CD14-positive monocyte (primary cell): ENCODE measurements at regions not wholly inside any gene's neighbourhood (a gene's known extent, or its start where the extent isn't known, plus 50 kb on each side); places are given as distances from the start of the nearest gene placed in this dataset.

Experiments used
- DNase-seq, 3 donors: peaks; one replicate each; pipeline ENCODE4 v3.0.0-alpha.2; 2011 to 2022
- H2AFZ ChIP-seq: 2 replicates; pipeline ENCODE4 v1.6.0; 2012; ENCODE audit warnings: mild to moderate bottlenecking, low read depth, low read length, inconsistent platforms; ENCODE audit not compliant: insufficient read depth, poor library complexity, severe bottlenecking
- H3K27ac ChIP-seq, 2 donors: 1 replicate in 1 of 2; 2 replicates in 1 of 2; pipeline ENCODE4 v1.5.1; 2012 to 2013; ENCODE audit warnings: low read length in 2 of 2, control low read depth in 1 of 2, inconsistent platforms in 1 of 2, low read depth in 1 of 2, mild to moderate bottlenecking in 1 of 2
- H3K27me3 ChIP-seq, 2 donors: one replicate each; pipeline versions ENCODE4 v1.6.0 to v1.6.1; 2011 to 2013; ENCODE audit warnings: low read length in 2 of 2; ENCODE audit not compliant: control insufficient read depth in 2 of 2, insufficient read depth in 2 of 2
- H3K36me3 ChIP-seq, 2 donors: replicated peaks in 1 of 2; 1 replicate in 1 of 2; 2 replicates in 1 of 2; pipeline versions ENCODE4 v1.5.1 to v1.6.1; 2012 to 2013; ENCODE audit warnings: low read length in 2 of 2, control low read depth in 1 of 2, inconsistent platforms in 1 of 2, mild to moderate bottlenecking in 1 of 2; ENCODE audit not compliant: insufficient read depth in 2 of 2, control insufficient read depth in 1 of 2
- H3K4me1 ChIP-seq, 2 donors: 1 replicate in 1 of 2; 2 replicates in 1 of 2; pipeline versions ENCODE4 v1.5.1 to v1.6.1; 2012 to 2013; ENCODE audit warnings: low read length in 2 of 2, control low read depth in 1 of 2, inconsistent platforms in 1 of 2, mild to moderate bottlenecking in 1 of 2, moderate library complexity in 1 of 2; ENCODE audit not compliant: insufficient read depth in 2 of 2, control insufficient read depth in 1 of 2
- H3K4me2 ChIP-seq: replicated peaks from 2 replicates; pipeline ENCODE3; 2012; ENCODE audit warnings: low read length, moderate library complexity, mild to moderate bottlenecking; ENCODE audit not compliant: poor library complexity, severe bottlenecking; ENCODE audit errors: extremely low read depth
- H3K4me3 ChIP-seq, 3 experiments: fragments of 200-600 bp in 1 of 3; sonication (generic) in 1 of 3; replicated peaks in 1 of 3; 1 replicate in 2 of 3; 2 replicates in 1 of 3; pipeline ENCODE4 v1.5.1; 2011 to 2013; ENCODE audit warnings: low read length in 3 of 3, mild to moderate bottlenecking in 3 of 3, control low read depth in 2 of 3, low read depth in 2 of 3, inconsistent platforms in 1 of 3, moderate library complexity in 1 of 3
- H3K79me2 ChIP-seq: 2 replicates; pipeline ENCODE4 v1.6.0; 2012; ENCODE audit warnings: mild to moderate bottlenecking, control low read depth, inconsistent platforms, low read length, moderate library complexity; ENCODE audit not compliant: insufficient read depth
- H3K9ac ChIP-seq: 2 replicates; pipeline ENCODE4 v1.6.0; 2017; ENCODE audit warnings: low read length, mild to moderate bottlenecking; ENCODE audit not compliant: insufficient read depth, poor library complexity, severe bottlenecking
- H3K9me3 ChIP-seq, 2 donors: replicated peaks in 1 of 2; 1 replicate in 1 of 2; 2 replicates in 1 of 2; pipeline versions ENCODE4 v1.5.1 to v1.6.1; 2012 to 2013; ENCODE audit warnings: low read length in 2 of 2, control low read depth in 1 of 2; ENCODE audit not compliant: control insufficient read depth in 1 of 2, insufficient read depth in 1 of 2
- H4K20me1 ChIP-seq: 2 replicates; pipeline ENCODE4 v1.6.0; 2012; ENCODE audit warnings: mild to moderate bottlenecking, low read length, control low read depth, moderate library complexity; ENCODE audit not compliant: insufficient read depth
- H3K27ac Mint-ChIP-seq, 7 donors: one replicate each; pipeline ENCODE4 v1.8.0; 2020; ENCODE audit warnings: mild to moderate bottlenecking in 7 of 7, mixed read lengths in 7 of 7, moderate library complexity in 6 of 7, inconsistent platforms in 2 of 7
- H3K27me3 Mint-ChIP-seq, 3 donors: one replicate each; pipeline ENCODE4 v1.8.0; 2021 to 2022; ENCODE audit warnings: low read depth in 3 of 3, mild to moderate bottlenecking in 3 of 3, mixed read lengths in 3 of 3, moderate library complexity in 3 of 3, inconsistent platforms in 1 of 3
- H3K36me3 Mint-ChIP-seq, 2 donors: one replicate each; pipeline ENCODE4 v1.8.0; 2020; ENCODE audit warnings: mixed read lengths in 2 of 2, inconsistent platforms in 1 of 2, mild to moderate bottlenecking in 1 of 2
- H3K4me1 Mint-ChIP-seq: one replicate; pipeline ENCODE4 v1.8.0; 2020; ENCODE audit warnings: mild to moderate bottlenecking, mixed read lengths
- H3K4me3 Mint-ChIP-seq, 2 donors: one replicate each; pipeline ENCODE4 v1.8.0; 2020; ENCODE audit warnings: mild to moderate bottlenecking in 2 of 2, mixed read lengths in 2 of 2, moderate library complexity in 1 of 2
- H3K9me3 Mint-ChIP-seq, 7 donors: one replicate each; pipeline ENCODE4 v1.8.0; 2020 to 2022; ENCODE audit warnings: mixed read lengths in 7 of 7, mild to moderate bottlenecking in 6 of 7, moderate library complexity in 6 of 7, inconsistent platforms in 2 of 7
- WGBS: methylation state at CpG from one replicate; pipeline ENCODE4 v1.1.5; 2013; ENCODE audit warnings: missing lambda C conversion rate; ENCODE audit not compliant: insufficient coverage; 5-methylcytosine and 5-hydroxymethylcytosine counted together
- intact Hi-C, 2 donors: fragments of 100-400 bp; cut with micrococcal nuclease; formaldehyde crosslinking; loops; one replicate each; pipeline versions ENCODE4 v1.15.0 to v1.15.1; 2023
- TF ChIP-seq, protein P1 (sequence below): fragments of 200-600 bp; IDR thresholded peaks from one replicate; pipeline ENCODE4 v1.8.0; 2022; ENCODE audit warnings: antibody characterized with exemption, mild to moderate bottlenecking

GRCh38 chr4:60724623-60725022, 475.5 kb upstream of the ADGRL3 start:
- intact Hi-C loops: no loop called here
- Histone ChIP-seq H3K27me3 (no peaks in the 10 kb centered on the region), H3K4me2 (no peak overlapping the region), H3K9me3 (no peaks in the 10 kb centered on the region), H2AFZ (no peak overlapping the region), H3K36me3 (no peaks in the 10 kb centered on the region), H3K79me2 (no peaks in the 10 kb centered on the region), H3K4me3 (no peak overlapping the region), H3K9ac (no peak overlapping the region), H4K20me1 (no peaks in the 10 kb centered on the region), H3K27ac (no peak overlapping the region), H3K4me1 (no peaks in the 10 kb centered on the region)
- TF ChIP-seq, protein P1, sequence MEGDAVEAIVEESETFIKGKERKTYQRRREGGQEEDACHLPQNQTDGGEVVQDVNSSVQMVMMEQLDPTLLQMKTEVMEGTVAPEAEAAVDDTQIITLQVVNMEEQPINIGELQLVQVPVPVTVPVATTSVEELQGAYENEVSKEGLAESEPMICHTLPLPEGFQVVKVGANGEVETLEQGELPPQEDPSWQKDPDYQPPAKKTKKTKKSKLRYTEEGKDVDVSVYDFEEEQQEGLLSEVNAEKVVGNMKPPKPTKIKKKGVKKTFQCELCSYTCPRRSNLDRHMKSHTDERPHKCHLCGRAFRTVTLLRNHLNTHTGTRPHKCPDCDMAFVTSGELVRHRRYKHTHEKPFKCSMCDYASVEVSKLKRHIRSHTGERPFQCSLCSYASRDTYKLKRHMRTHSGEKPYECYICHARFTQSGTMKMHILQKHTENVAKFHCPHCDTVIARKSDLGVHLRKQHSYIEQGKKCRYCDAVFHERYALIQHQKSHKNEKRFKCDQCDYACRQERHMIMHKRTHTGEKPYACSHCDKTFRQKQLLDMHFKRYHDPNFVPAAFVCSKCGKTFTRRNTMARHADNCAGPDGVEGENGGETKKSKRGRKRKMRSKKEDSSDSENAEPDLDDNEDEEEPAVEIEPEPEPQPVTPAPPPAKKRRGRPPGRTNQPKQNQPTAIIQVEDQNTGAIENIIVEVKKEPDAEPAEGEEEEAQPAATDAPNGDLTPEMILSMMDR: no peak
- no CpG with 5 or more reads among the region's 3 CpGs for WGBS
- H3K4me3 Mint-ChIP-seq: no peak overlapping the region
- H3K4me1 Mint-ChIP-seq: no peaks in the 10 kb centered on the region
- H3K27ac Mint-ChIP-seq: no peak overlapping the region
- peaks cover 0 to 5% (median 0%) of the 10 kb centered on the region in 7 donors for H3K9me3 Mint-ChIP-seq
- no peaks in the 10 kb centered on the region for H3K27me3 Mint-ChIP-seq
- no peak for DNase-seq
- H3K36me3 Mint-ChIP-seq: no peaks in the 10 kb centered on the region

DNA sequence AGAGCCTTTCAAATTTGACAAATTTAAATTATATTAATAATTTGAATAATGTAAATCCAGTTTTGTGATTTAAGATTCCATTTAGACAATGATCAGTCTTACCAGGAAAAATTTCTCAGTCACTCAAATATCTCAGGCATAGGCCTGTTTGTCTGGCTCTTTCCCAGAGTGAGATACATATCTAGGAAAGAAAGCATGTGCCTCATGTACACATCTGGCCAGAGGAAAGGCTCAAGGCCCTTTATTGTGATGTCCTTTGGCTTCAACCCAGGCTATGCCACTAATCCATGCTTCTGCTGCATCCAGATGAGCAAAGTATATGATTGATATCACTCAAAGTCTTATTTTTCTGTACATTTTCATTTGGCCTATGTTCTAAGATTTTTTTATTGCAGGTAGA, 473.3 kb upstream of the ADGRL3 start:
- no peak for DNase-seq
- H3K4me1 ChIP-seq: no peaks in the 10 kb centered on the region
- H3K27me3 ChIP-seq: no peaks in the 10 kb centered on the region

More for the DNA sequence above, 473.3 kb upstream of the ADGRL3 start:
- Histone ChIP-seq H3K36me3 (no peaks in the 10 kb centered on the region), H3K4me2 (no peak overlapping the region), H3K9ac (no peak overlapping the region), H3K4me3 (no peak overlapping the region), H3K9me3 (no peaks in the 10 kb centered on the region), H3K79me2 (no peaks in the 10 kb centered on the region), H2AFZ (no peak overlapping the region), H4K20me1 (no peaks in the 10 kb centered on the region), H3K27ac (no peak overlapping the region)
- Mint-ChIP-seq H3K27me3 (no peaks in the 10 kb centered on the region), H3K4me1 (no peaks in the 10 kb centered on the region), H3K4me3 (no peak overlapping the region), H3K36me3 (no peaks in the 10 kb centered on the region), H3K9me3 (peaks cover 0 to 6% (median 2%) of the 10 kb centered on the region in 7 donors), H3K27ac (no peak overlapping the region)
- TF ChIP-seq, protein P1: no peak
- intact Hi-C loops: no loop called here
